ENCODE measurements at regions not wholly inside any gene's neighbourhood (a gene's known extent, or its start where the extent isn't known, plus 50 kb on each side); places are given as distances from the start of the nearest gene placed in this dataset.
A peak's percentile ranks its signal among the peaks of the same experiment; 100 is the strongest.

- peaks cover 50 to 51% of the 10 kb centered on the region in 2 experiments for H3K4me1 ChIP-seq (ENCODE audit: control insufficient read depth in 1 of 2, insufficient read depth in 2 of 2, low read length in 2 of 2)
- intact Hi-C loops (cut with micrococcal nuclease), result loop anchor here (5.0 to 10.0 kb wide), 5 partner anchors 153 to 525 kb away; no protein-coding TSS in a partner anchor
- RAD21 ChIA-PET (ENCODE audit: low non-redundant PET in 1 of 2, low total read pairs in 2 of 2, uncharacterized antibody in 2 of 2, unreplicated experiment in 2 of 2), result no interaction called here
Observed at GRCh38 chr4:31239886-31240285, 519.7 kb downstream of the PCDH7 start.

DNA sequence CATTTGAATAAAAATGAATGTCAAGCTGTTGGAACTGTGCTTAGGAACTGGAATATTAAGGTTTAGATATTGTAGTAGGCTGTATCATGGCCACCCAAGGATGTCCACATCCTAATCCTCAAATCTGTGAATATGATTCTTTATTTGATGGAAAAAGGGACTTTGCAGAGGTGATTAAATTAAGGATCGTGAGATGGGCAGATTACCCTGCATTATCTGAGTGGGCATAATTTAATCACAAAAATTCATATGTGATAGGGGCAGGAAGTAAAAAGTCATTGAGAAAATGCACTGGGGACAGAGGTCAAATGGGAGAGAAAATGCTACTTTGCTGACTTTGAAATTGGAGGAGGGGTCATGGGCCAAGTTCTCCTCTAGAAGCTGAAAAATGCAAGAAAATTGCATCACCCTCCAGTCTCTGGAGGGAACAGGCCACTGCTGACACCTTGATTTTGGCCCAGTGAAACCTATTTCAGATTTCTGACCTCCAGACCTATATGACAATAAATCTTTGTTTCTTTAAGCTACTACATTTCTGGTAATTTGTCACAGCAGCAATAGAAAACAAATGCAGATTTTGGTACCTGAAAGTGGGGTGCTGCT is 521.4 kb downstream of the PCDH7 start:
- ChIA-PET RAD21 (ENCODE audit: low non-redundant PET in 1 of 2, low total read pairs in 2 of 2, uncharacterized antibody in 2 of 2, unreplicated experiment in 2 of 2) (interaction anchor here in 1 of 2 experiments (0.6 kb wide), 1 partner anchor 1534 kb away, joined by 3 read pairs; no protein-coding TSS in a partner anchor), CTCF (no interaction called here), POLR2A (no interaction called here)
- peak overlapping the region; percentile 87 for H2AFZ ChIP-seq (ENCODE audit: low read depth, low read length, poor library complexity, severe bottlenecking)
- no peaks in the 10 kb centered on the region for H3K27me3 ChIP-seq (ENCODE audit: insufficient read depth, low read length)
- no peaks in the 10 kb centered on the region for H3K79me2 ChIP-seq (ENCODE audit: insufficient read depth, low read length)
- DNase-seq (ENCODE audit: low read depth, low spot score), result no peak
- no peaks in the 10 kb centered on the region for H3K9me2 ChIP-seq (ENCODE audit: insufficient read depth)
- no peaks in the 10 kb centered on the region for H3K36me3 ChIP-seq (ENCODE audit: control insufficient read depth in 1 of 2, insufficient read depth in 2 of 2, low read length in 2 of 2)
- peaks cover 33 to 35% of the 10 kb centered on the region in 2 experiments for H3K4me1 ChIP-seq (ENCODE audit: control insufficient read depth in 1 of 2, insufficient read depth in 2 of 2, low read length in 2 of 2)
- no peak for TF ChIP-seq EGR1 (IDR thresholded peaks at IDR 0.05; ENCODE audit: low read depth)
- TF ChIP-seq CEBPB (IDR thresholded peaks at IDR 0.05; ENCODE audit: low read depth), result 0 out of 2 replicates have a peak, but pooled peaks have one; percentile 11
- H4K20me1 ChIP-seq (ENCODE audit: insufficient read depth), result no peaks in the 10 kb centered on the region
- H3K9ac ChIP-seq (ENCODE audit: low read length), result no peak overlapping the region
- H3K4me3 ChIP-seq (replicated peaks in 1 of 2; ENCODE audit: low read depth in 1 of 2, low read length in 2 of 2), result no peak overlapping the region
- H3K27ac ChIP-seq (ENCODE audit: low read depth, low read length), result no peak overlapping the region
- no peaks in the 10 kb centered on the region for H3K9me3 ChIP-seq (ENCODE audit: control insufficient read depth in 1 of 2, insufficient read depth in 1 of 2, low read depth in 1 of 2, low read length in 2 of 2)
- no peak overlapping the region for H3K4me2 ChIP-seq (ENCODE audit: low read length)
- no TSS peak for BruUV-seq (replicated peaks)
- intact Hi-C loops (cut with micrococcal nuclease), result no loop called here
- no peak for ATAC-seq

More at GRCh38 chr4:31239886-31240285, 519.7 kb downstream of the PCDH7 start:
- no peak for TF ChIP-seq EZH2phosphoT487 (IDR thresholded peaks at IDR 0.05; ENCODE audit: borderline replicate concordance)
- ChIA-PET POLR2A (no interaction called here), CTCF (no interaction called here)
- Histone ChIP-seq H3K9ac (ENCODE audit: low read length) (no peak overlapping the region), H2AFZ (ENCODE audit: low read depth, low read length, poor library complexity, severe bottlenecking) (peak overlapping the region; percentile 87), H3K4me2 (ENCODE audit: low read length) (no peak overlapping the region), H3K27me3 (ENCODE audit: insufficient read depth, low read length) (no peaks in the 10 kb centered on the region), H4K20me1 (ENCODE audit: insufficient read depth) (no peaks in the 10 kb centered on the region), H3K27ac (ENCODE audit: low read depth, low read length) (peak overlapping the region; percentile 89; the same call in 1 of the 2 replicates), H3K36me3 (ENCODE audit: control insufficient read depth in 1 of 2, insufficient read depth in 2 of 2, low read length in 2 of 2) (no peaks in the 10 kb centered on the region), H3K79me2 (ENCODE audit: insufficient read depth, low read length) (no peaks in the 10 kb centered on the region), H3K9me2 (ENCODE audit: insufficient read depth) (no peaks in the 10 kb centered on the region), H3K4me3 (replicated peaks in 1 of 2; ENCODE audit: low read depth in 1 of 2, low read length in 2 of 2) (no peak overlapping the region), H3K9me3 (ENCODE audit: control insufficient read depth in 1 of 2, insufficient read depth in 1 of 2, low read depth in 1 of 2, low read length in 2 of 2) (no peaks in the 10 kb centered on the region)
- no TSS peak for BruUV-seq (replicated peaks)
- ATAC-seq, result no peak
- no peak for DNase-seq (ENCODE audit: low read depth, low spot score)

Data from HCT116 (cell line).